Skeletal muscle tissue (tissue), 3 donors: ENCODE measurements at regions not wholly inside any gene's neighbourhood (a gene's known extent, or its start where the extent isn't known, plus 50 kb on each side); places are given as distances from the start of the nearest gene placed in this dataset.

Experiments used
- H3K27ac ChIP-seq: one replicate; pipeline ENCODE4 v1.7.0; 2013; ENCODE audit warnings: mild to moderate bottlenecking, low read depth, low read length, inconsistent platforms
- H3K27me3 ChIP-seq, 3 donors: one replicate each; pipeline ENCODE4 v1.7.0; 2013; ENCODE audit warnings: low read length in 3 of 3; ENCODE audit not compliant: control insufficient read depth in 3 of 3, insufficient read depth in 3 of 3
- H3K36me3 ChIP-seq, 3 donors: one replicate each; pipeline ENCODE4 v1.7.0; 2013; ENCODE audit warnings: low read length in 3 of 3; ENCODE audit not compliant: control insufficient read depth in 3 of 3, insufficient read depth in 3 of 3
- H3K4me1 ChIP-seq, 3 donors: one replicate each; pipeline ENCODE4 v1.7.0; 2013; ENCODE audit warnings: low read length in 3 of 3, mild to moderate bottlenecking in 3 of 3; ENCODE audit not compliant: control insufficient read depth in 3 of 3, insufficient read depth in 3 of 3
- H3K4me3 ChIP-seq, 3 donors: one replicate each; pipeline ENCODE4 v1.7.0; 2013; ENCODE audit warnings: low read length in 3 of 3
- H3K9ac ChIP-seq, 3 donors: one replicate each; pipeline ENCODE4 v1.7.0; 2013; ENCODE audit warnings: low read length in 3 of 3, mild to moderate bottlenecking in 3 of 3, moderate library complexity in 2 of 3, low read depth in 1 of 3
- H3K9me3 ChIP-seq, 3 donors: one replicate each; pipeline ENCODE4 v1.7.0; 2013; ENCODE audit warnings: low read length in 3 of 3; ENCODE audit not compliant: control insufficient read depth in 3 of 3
- donor health status: Osteomylitis.

DNA sequence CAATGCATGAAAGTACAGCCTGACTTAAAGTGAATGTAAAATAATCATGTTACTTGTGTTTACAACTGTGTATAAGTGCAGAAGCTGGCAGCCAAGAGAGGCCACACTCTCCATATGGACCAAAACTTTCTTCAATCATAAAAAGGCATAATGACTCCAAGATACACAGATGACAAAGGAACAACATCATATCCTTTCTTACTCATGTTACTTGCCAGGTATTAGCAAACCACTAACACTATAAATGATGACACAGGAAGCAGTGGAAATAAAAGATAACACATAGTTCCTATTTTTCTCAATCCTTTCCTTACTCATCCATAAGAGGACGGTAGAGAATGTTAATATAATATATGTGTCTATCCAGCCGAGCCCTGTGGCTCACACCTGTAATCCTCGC lies 400.0 kb upstream of the CDH2 start:
- H3K36me3 ChIP-seq, result no peaks in the 10 kb centered on the region
- H3K9ac ChIP-seq, result no peak overlapping the region
- H3K27ac ChIP-seq, result no peak overlapping the region
- no peaks in the 10 kb centered on the region for H3K27me3 ChIP-seq
- H3K4me1 ChIP-seq, result no peaks in the 10 kb centered on the region
- no peak overlapping the region for H3K4me3 ChIP-seq
- H3K9me3 ChIP-seq, result no peaks in the 10 kb centered on the region

DNA sequence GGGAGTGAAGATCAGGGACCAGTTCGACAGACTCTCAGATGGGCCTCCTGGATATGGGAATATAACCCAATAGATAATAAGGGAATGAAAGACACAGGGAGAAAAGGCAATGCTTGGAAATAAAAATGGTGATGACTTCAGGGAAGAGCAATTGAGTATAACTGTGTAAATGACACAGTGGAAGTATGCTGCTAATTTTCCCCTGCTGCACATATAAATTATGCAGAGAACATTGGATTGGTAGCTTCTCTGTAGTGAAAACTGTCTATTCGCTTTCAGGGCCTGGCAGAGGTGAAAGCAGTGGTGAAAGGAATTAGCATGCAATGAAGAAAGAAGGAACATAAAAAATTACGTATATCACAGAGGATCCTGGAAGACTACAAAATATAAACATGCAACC lies 398.2 kb upstream of the CDH2 start:
- Histone ChIP-seq H3K36me3 (no peaks in the 10 kb centered on the region), H3K9me3 (no peaks in the 10 kb centered on the region), H3K4me1 (no peaks in the 10 kb centered on the region), H3K9ac (no peak overlapping the region), H3K27ac (no peak overlapping the region), H3K27me3 (no peaks in the 10 kb centered on the region), H3K4me3 (no peak overlapping the region)

DNA sequence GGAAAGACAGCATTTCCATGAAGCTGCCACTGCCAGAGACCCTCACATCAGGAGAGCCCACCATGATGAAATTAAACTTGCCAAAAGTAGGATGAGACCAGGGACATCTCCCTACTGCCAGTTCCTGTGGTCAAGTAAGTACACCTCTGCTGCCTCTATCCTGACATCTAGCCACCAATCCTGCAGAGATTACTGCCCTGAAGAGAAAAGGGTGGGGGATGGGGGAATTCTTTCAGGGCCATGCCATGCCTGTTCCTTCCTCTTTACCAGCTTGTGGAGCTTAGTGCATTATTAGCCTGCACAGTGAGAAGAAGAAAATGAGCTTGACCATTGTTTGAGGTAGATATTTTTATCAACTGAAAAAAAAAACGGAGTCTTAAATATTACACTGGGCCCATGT lies 397.2 kb upstream of the CDH2 start:
- Histone ChIP-seq H3K4me3 (no peak overlapping the region), H3K4me1 (no peaks in the 10 kb centered on the region), H3K27me3 (no peaks in the 10 kb centered on the region), H3K9ac (no peak overlapping the region), H3K27ac (no peak overlapping the region), H3K9me3 (no peaks in the 10 kb centered on the region), H3K36me3 (no peaks in the 10 kb centered on the region)

DNA sequence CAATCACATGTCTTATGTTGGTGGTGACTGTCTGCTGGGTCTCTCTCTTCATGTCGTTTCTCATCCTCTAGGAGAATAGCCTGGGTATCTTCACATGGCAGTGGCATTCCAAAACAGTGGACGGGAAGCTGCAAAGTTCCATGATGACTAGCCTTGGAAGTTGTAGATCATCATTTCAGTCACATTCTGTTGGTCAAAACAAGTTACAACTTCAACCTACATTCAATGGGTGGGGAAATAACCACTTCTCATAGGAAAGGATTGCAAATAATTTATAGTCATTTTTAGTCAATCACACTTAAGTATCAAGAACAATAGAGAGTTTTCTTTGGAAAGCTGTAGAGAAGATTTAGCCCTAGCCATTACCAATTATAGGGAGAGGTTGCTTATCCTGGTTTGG lies 395.0 kb upstream of the CDH2 start:
- Histone ChIP-seq H3K9ac (no peak overlapping the region), H3K9me3 (no peaks in the 10 kb centered on the region), H3K27ac (no peak overlapping the region), H3K4me3 (no peak overlapping the region), H3K36me3 (no peaks in the 10 kb centered on the region), H3K4me1 (no peaks in the 10 kb centered on the region), H3K27me3 (no peaks in the 10 kb centered on the region)

DNA sequence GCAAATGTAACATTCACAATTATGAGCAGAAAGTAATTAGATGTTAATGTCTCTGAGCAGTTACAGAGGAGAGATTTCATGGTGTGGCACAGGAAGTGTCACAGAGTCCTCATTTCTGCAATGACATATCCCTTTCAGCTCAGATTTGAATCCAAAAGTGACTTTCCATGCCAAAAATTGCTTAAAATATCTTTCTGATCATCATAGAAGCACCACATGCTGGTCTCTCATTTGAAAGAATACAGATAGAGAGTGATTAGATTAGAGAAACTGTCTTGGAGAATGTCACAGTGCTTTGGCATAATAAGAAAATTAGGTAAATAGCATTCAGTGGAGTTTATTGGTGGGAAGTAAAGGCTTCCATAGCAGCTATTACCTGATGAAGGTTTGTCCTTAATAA lies 383.4 kb upstream of the CDH2 start:
- no peaks in the 10 kb centered on the region for H3K9me3 ChIP-seq
- no peak overlapping the region for H3K9ac ChIP-seq
- no peaks in the 10 kb centered on the region for H3K27me3 ChIP-seq
- no peaks in the 10 kb centered on the region for H3K36me3 ChIP-seq
- no peak overlapping the region for H3K27ac ChIP-seq
- no peak overlapping the region for H3K4me3 ChIP-seq
- H3K4me1 ChIP-seq, result no peaks in the 10 kb centered on the region

DNA sequence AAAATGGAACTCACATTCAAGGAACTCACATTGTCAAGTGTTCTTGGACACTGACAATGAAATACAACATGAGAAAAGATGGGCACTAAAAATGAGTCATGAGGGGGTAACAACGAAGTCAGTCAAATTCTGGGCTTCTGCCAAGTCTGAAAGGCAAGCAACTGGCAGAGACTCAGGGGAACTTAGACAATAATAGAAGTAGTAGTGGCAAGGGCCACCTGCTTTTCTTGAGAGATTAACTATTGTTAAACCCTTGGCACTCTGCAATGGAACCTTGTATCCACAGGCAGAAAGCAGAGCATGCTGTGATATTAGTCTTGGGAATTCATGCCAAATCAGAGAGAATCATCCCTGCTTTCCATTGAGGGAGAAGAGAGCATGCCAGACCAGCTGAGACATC lies 382.6 kb upstream of the CDH2 start:
- H3K27me3 ChIP-seq, result no peaks in the 10 kb centered on the region
- no peak overlapping the region for H3K27ac ChIP-seq
- no peaks in the 10 kb centered on the region for H3K4me1 ChIP-seq
- no peaks in the 10 kb centered on the region for H3K9me3 ChIP-seq
- H3K9ac ChIP-seq, result no peak overlapping the region
- H3K4me3 ChIP-seq, result no peak overlapping the region
- H3K36me3 ChIP-seq, result no peaks in the 10 kb centered on the region

DNA sequence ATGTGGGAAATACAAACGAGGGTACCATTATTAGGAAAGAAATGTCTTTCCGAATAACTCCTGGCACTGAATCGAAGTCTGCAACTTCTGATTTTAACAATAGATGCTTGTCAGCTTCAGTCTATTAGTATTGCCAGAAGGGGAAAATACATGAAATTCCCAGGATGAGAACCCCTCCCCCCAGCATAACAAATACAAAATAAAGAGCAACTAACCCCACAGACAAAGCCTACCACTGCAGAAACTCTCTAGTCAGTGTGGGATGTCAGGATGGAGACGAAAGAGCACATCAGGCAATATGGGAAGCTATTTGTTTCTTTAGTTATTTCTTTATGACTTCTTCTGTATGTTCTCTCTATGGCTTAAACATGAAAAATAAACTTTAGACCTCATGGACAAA lies 365.0 kb upstream of the CDH2 start:
- H3K27ac ChIP-seq, result no peak overlapping the region
- no peaks in the 10 kb centered on the region for H3K4me1 ChIP-seq
- H3K9ac ChIP-seq, result no peak overlapping the region

DNA sequence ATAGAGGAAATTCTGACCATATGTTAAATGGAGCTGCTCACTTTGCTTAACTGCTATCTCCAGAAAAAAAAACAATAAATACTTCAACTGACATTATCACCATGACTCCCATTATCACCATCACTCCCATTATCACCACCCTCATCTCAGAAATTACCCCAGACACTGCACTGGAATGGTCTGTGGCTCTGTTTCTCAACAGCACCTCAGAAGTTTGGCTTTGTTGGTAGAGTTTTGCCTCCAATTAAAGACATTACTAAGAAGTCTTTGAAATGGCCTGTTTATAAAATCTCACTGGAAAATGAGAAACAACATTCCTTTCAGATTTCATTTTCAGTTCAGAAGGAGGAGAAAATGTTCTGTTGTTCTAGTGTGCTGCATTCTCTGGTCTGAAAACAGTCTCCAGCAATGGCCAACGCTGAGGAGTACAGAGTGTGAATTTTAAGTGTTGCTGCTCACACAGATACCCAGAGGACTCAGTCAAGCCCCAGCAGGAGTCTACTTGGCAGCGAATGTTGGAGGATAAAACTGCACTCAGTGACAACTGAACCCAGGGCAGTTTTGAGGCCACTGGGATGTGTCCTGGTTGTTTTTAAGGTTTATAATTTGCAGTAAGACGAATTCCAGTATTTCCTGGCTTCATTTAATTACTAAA lies 364.5 kb upstream of the CDH2 start:
- H3K36me3 ChIP-seq, result no peaks in the 10 kb centered on the region
- no peak overlapping the region for H3K27ac ChIP-seq
- H3K9me3 ChIP-seq, result no peaks in the 10 kb centered on the region

More for the DNA sequence above, 365.0 kb upstream of the CDH2 start:
- no peaks in the 10 kb centered on the region for H3K36me3 ChIP-seq
- no peaks in the 10 kb centered on the region for H3K27me3 ChIP-seq
- H3K9me3 ChIP-seq, result no peaks in the 10 kb centered on the region
- H3K4me3 ChIP-seq, result no peak overlapping the region

DNA sequence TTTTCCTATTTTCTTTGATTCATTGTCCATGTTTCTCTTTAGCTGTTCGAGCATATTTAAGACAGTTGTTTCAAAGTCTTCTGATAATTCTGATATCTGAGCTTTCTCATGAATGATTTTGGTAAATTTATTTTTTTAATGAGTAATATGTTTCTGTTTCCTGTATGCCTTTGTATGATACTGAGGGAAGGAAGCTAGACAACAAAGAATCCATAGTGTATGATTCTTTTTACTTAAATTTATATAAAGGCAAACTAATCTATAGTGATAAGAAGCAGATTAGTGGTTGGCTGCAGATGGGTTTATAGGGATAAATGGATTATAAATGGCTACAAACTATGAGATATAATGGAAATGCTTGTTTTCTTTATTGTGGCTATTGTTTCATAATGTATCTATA lies 352.7 kb upstream of the CDH2 start:
- Histone ChIP-seq H3K36me3 (no peaks in the 10 kb centered on the region), H3K4me3 (no peak overlapping the region), H3K27me3 (no peaks in the 10 kb centered on the region), H3K9ac (no peak overlapping the region), H3K4me1 (no peaks in the 10 kb centered on the region), H3K9me3 (no peaks in the 10 kb centered on the region), H3K27ac (no peak overlapping the region)

More for the DNA sequence above, 364.5 kb upstream of the CDH2 start:
- Histone ChIP-seq H3K9ac (no peak overlapping the region), H3K27me3 (no peaks in the 10 kb centered on the region), H3K4me1 (no peaks in the 10 kb centered on the region), H3K4me3 (no peak overlapping the region)

DNA sequence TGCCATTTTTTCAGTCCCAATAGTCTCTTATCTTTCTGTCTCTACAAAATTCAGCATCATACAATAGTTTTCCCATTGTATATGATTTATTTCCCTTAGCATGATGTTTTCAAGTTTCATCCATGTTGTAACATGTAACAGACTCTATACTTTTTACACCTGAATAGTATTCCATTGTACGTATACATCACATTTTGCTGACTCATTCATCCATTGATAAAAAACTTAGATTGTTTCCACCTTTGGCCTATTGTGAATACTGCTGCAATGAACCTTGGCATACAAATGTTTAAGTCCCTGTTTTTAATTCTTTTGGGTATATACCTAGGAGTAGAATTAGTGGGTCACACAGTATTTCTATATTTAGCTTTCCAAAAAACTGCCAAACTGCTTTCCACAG lies 349.3 kb upstream of the CDH2 start:
- H3K27me3 ChIP-seq, result no peaks in the 10 kb centered on the region
- H3K36me3 ChIP-seq, result no peaks in the 10 kb centered on the region
- H3K4me3 ChIP-seq, result no peak overlapping the region
- H3K9ac ChIP-seq, result no peak overlapping the region
- H3K9me3 ChIP-seq, result no peaks in the 10 kb centered on the region
- no peak overlapping the region for H3K27ac ChIP-seq
- H3K4me1 ChIP-seq, result no peaks in the 10 kb centered on the region
